Mesenchymal stem cell (in vitro differentiated cells and primary cell): ENCODE measurements at regions not wholly inside any gene's neighbourhood (a gene's known extent, or its start where the extent isn't known, plus 50 kb on each side); places are given as distances from the start of the nearest gene placed in this dataset.

Experiments
- DNase-seq: peaks from one replicate; pipeline ENCODE4 v3.0.0-alpha.2; 2013
- H2AFZ ChIP-seq: one replicate; pipeline ENCODE4 v1.6.1; 2013; ENCODE audit warnings: low read depth, mild to moderate bottlenecking, control low read depth, inconsistent platforms, low read length, moderate library complexity
- H2AK5ac ChIP-seq: 2 replicates; pipeline ENCODE4 v1.6.1; 2013; ENCODE audit warnings: low read length, moderate library complexity, mild to moderate bottlenecking, inconsistent platforms; ENCODE audit not compliant: severe bottlenecking
- H2BK120ac ChIP-seq: one replicate; pipeline ENCODE4 v1.6.1; 2013; ENCODE audit warnings: low read depth, mild to moderate bottlenecking, inconsistent platforms, low read length, moderate library complexity
- H2BK12ac ChIP-seq, 2 experiments: one replicate each; pipeline ENCODE4 v1.6.1; 2013; ENCODE audit warnings: inconsistent platforms in 2 of 2, low read length in 2 of 2, mild to moderate bottlenecking in 2 of 2, moderate library complexity in 2 of 2, control low read depth in 1 of 2
- H2BK15ac ChIP-seq: one replicate; pipeline ENCODE4 v1.6.1; 2013; ENCODE audit warnings: mild to moderate bottlenecking, low read depth, inconsistent platforms; ENCODE audit not compliant: poor library complexity, severe bottlenecking
- H2BK5ac ChIP-seq: 2 replicates; pipeline ENCODE4 v1.6.1; 2013; ENCODE audit warnings: low read depth, mild to moderate bottlenecking, low read length, control low read depth, inconsistent platforms; ENCODE audit not compliant: poor library complexity, severe bottlenecking
- H3K14ac ChIP-seq, 2 experiments: one replicate each; pipeline ENCODE4 v1.6.1; 2013; ENCODE audit warnings: inconsistent platforms in 2 of 2, low read length in 2 of 2, control low read depth in 1 of 2, mild to moderate bottlenecking in 1 of 2, moderate library complexity in 1 of 2
- H3K18ac ChIP-seq, 2 experiments: one replicate each; pipeline ENCODE4 v1.6.1; 2013; ENCODE audit warnings: inconsistent platforms in 2 of 2, low read length in 2 of 2, control low read depth in 1 of 2, low read depth in 1 of 2, mild to moderate bottlenecking in 1 of 2
- H3K23ac ChIP-seq, 2 experiments: one replicate each; pipeline ENCODE4 v1.6.1; 2013; ENCODE audit warnings: inconsistent platforms in 2 of 2, low read length in 2 of 2, mild to moderate bottlenecking in 2 of 2, moderate library complexity in 2 of 2, control low read depth in 1 of 2
- H3K27ac ChIP-seq: 2 replicates; pipeline ENCODE4 v1.5.1; 2013; ENCODE audit warnings: mild to moderate bottlenecking, moderate library complexity, low read length, control low read depth, inconsistent platforms; ENCODE audit not compliant: poor library complexity, severe bottlenecking
- H3K27me3 ChIP-seq, 2 experiments: 2 replicates each; pipeline versions ENCODE4 v1.6.1 to v1.7.0; 2013; ENCODE audit warnings: low read length in 2 of 2, mild to moderate bottlenecking in 2 of 2, moderate library complexity in 2 of 2, control low read depth in 1 of 2, inconsistent platforms in 1 of 2; ENCODE audit not compliant: control insufficient read depth in 1 of 2, insufficient read depth in 1 of 2
- H3K36me3 ChIP-seq, 2 experiments: 2 replicates each; pipeline versions ENCODE4 v1.6.1 to v1.7.0; 2013; ENCODE audit warnings: low read length in 2 of 2, control low read depth in 1 of 2, inconsistent platforms in 1 of 2, low read depth in 1 of 2, mild to moderate bottlenecking in 1 of 2; ENCODE audit not compliant: insufficient read depth in 2 of 2, control insufficient read depth in 1 of 2
- H3K4ac ChIP-seq, 2 experiments: one replicate each; pipeline ENCODE4 v1.6.1; 2013; ENCODE audit warnings: inconsistent platforms in 2 of 2, low read length in 2 of 2, mild to moderate bottlenecking in 2 of 2, moderate library complexity in 2 of 2, control low read depth in 1 of 2, low read depth in 1 of 2
- H3K4me1 ChIP-seq: 2 replicates; pipeline ENCODE4 v1.6.1; 2013; ENCODE audit warnings: low read depth, low read length, control low read depth; ENCODE audit not compliant: control insufficient read depth, insufficient read depth
- H3K4me2 ChIP-seq: 2 replicates; pipeline ENCODE4 v1.6.1; 2013; ENCODE audit warnings: low read length, mild to moderate bottlenecking, inconsistent platforms; ENCODE audit not compliant: poor library complexity, severe bottlenecking
- H3K4me3 ChIP-seq, 2 experiments: 2 replicates each; pipeline versions ENCODE4 v1.5.1 to v1.7.0; 2013; ENCODE audit warnings: low read length in 2 of 2, mild to moderate bottlenecking in 2 of 2, control low read depth in 1 of 2, low read depth in 1 of 2; ENCODE audit not compliant: insufficient read depth in 1 of 2
- H3K79me1 ChIP-seq: replicated peaks from 2 replicates; pipeline ENCODE4 v1.6.1; 2013; ENCODE audit warnings: mild to moderate bottlenecking, control low read depth, low read length, inconsistent platforms; ENCODE audit not compliant: poor library complexity, severe bottlenecking
- H3K9ac ChIP-seq: 2 replicates; pipeline ENCODE4 v1.7.0; 2013; ENCODE audit warnings: mild to moderate bottlenecking, low read length, moderate library complexity
- H3K9me3 ChIP-seq: 2 replicates; pipeline ENCODE4 v1.7.0; 2013; ENCODE audit warnings: mild to moderate bottlenecking, low read length; ENCODE audit not compliant: control insufficient read depth
- H4K8ac ChIP-seq: one replicate; pipeline ENCODE4 v1.6.1; 2013; ENCODE audit warnings: inconsistent platforms, mild to moderate bottlenecking, low read length, moderate library complexity
- H4K91ac ChIP-seq: one replicate; pipeline ENCODE4 v1.6.1; 2013; ENCODE audit warnings: mild to moderate bottlenecking, low read length, inconsistent platforms
- WGBS: methylation state at CpG from one replicate; pipeline ENCODE4 v1.1.7; 2013; ENCODE audit warnings: mixed read lengths; 5-methylcytosine and 5-hydroxymethylcytosine counted together

GRCh38 chr10:124223711-124224085, 130.3 kb upstream of the CHST15 start:
- no peak overlapping the region for H4K91ac ChIP-seq
- H3K4me3 ChIP-seq = no peak overlapping the region
- H3K4me2 ChIP-seq = no peak overlapping the region
- H2BK5ac ChIP-seq = no peak overlapping the region
- H3K4me1 ChIP-seq = peaks cover 33% of the 10 kb centered on the region
- no peak overlapping the region for H3K23ac ChIP-seq
- no peak overlapping the region for H2BK120ac ChIP-seq
- H4K8ac ChIP-seq = no peak overlapping the region
- no peak overlapping the region for H2BK12ac ChIP-seq
- no peak overlapping the region for H2BK15ac ChIP-seq
- no peaks in the 10 kb centered on the region for H3K9me3 ChIP-seq
- H2AFZ ChIP-seq = no peak overlapping the region
- no peak overlapping the region for H3K4ac ChIP-seq
- H3K18ac ChIP-seq = no peak overlapping the region
- WGBS = 90% methylated on average over 6 of the region's 6 CpGs
- H3K27me3 ChIP-seq = peaks cover 0 to 37% of the 10 kb centered on the region in 2 experiments
- no peaks in the 10 kb centered on the region for H3K36me3 ChIP-seq
- peak overlapping the region in 1 of 2 experiments; percentile 5 for H3K14ac ChIP-seq
- peak overlapping the region; percentile 17 for H2AK5ac ChIP-seq
- DNase-seq = no peak
- H3K9ac ChIP-seq = no peak overlapping the region
- H3K79me1 ChIP-seq = no peaks in the 10 kb centered on the region
- H3K27ac ChIP-seq = no peak overlapping the region

DNA sequence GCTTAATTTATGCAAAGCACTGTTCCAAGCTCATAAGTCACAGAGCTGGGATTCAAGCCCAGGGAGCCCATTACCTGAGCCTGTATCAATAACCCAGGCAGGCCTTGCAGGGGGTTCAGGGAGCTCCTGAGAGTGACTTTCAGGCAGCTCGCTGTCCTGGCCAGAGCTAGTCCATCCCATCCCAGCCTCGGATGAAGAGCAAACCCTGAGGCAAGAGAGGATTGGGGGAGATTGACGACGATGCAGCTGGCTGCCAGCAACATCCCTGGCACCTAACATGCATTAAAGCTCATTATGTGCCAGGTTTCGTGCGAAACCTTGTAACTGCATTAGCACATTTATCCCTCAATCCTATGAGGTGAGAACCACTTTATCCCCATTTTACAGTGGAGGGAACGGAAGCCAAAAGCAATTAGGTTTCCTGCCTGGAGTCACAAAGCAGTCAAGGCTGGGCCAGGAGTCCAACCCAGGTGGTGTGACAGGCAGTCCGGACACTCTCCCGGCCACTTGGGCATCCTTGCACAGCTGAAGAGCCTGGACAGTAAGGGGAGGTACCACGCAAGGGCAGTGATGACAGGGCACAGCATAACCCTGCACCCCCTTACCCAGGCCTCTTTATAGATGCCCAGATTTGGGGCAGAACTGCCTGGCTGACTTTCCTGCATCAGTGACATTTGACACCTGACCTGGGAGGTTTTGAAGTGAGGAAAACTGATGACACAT, 129.8 kb upstream of the CHST15 start:
- no peak overlapping the region for H4K91ac ChIP-seq
- no peak overlapping the region for H3K9ac ChIP-seq
- H3K4ac ChIP-seq = no peak overlapping the region
- H4K8ac ChIP-seq = no peak overlapping the region
- H3K14ac ChIP-seq = no peak overlapping the region
- no peak overlapping the region for H2AK5ac ChIP-seq
- peaks cover 35% of the 10 kb centered on the region for H3K4me1 ChIP-seq
- no peak overlapping the region for H3K18ac ChIP-seq
- H3K9me3 ChIP-seq = no peaks in the 10 kb centered on the region
- peak overlapping the region; percentile 89 for H3K27ac ChIP-seq
- H3K79me1 ChIP-seq = no peaks in the 10 kb centered on the region
- no peak overlapping the region for H2BK12ac ChIP-seq
- no peak overlapping the region for H2AFZ ChIP-seq
- WGBS = 83% methylated on average over 10 of the region's 10 CpGs
- H2BK120ac ChIP-seq = no peak overlapping the region
- no peak overlapping the region for H3K4me2 ChIP-seq
- peaks cover 0 to 42% of the 10 kb centered on the region in 2 experiments for H3K27me3 ChIP-seq
- no peak overlapping the region for H3K4me3 ChIP-seq
- no peak overlapping the region for H3K23ac ChIP-seq
- no peak overlapping the region for H2BK15ac ChIP-seq
- DNase-seq = no peak
- H3K36me3 ChIP-seq = no peaks in the 10 kb centered on the region
- no peak overlapping the region for H2BK5ac ChIP-seq

GRCh38 chr10:124222318-124222987, 129.1 kb upstream of the CHST15 start:
- no peak overlapping the region for H4K91ac ChIP-seq
- H2BK120ac ChIP-seq = no peak overlapping the region
- no peak for DNase-seq
- H3K23ac ChIP-seq = no peak overlapping the region
- no peak overlapping the region for H2BK15ac ChIP-seq
- H2BK5ac ChIP-seq = peak overlapping the region; percentile 36
- H3K18ac ChIP-seq = peak overlapping the region in 1 of 2 experiments; percentile 64
- H3K27me3 ChIP-seq = peaks cover 0 to 49% of the 10 kb centered on the region in 2 experiments
- no peak overlapping the region for H2BK12ac ChIP-seq
- H3K9ac ChIP-seq = no peak overlapping the region
- no peak overlapping the region for H3K4ac ChIP-seq
- H2AFZ ChIP-seq = no peak overlapping the region
- H3K4me3 ChIP-seq = no peak overlapping the region
- peak overlapping the region; percentile 89 for H3K27ac ChIP-seq
- H3K4me2 ChIP-seq = peak overlapping the region; percentile 20
- H3K79me1 ChIP-seq = no peaks in the 10 kb centered on the region
- no peaks in the 10 kb centered on the region for H3K36me3 ChIP-seq
- WGBS = 87% methylated on average over 15 of the region's 15 CpGs
- no peak overlapping the region for H4K8ac ChIP-seq
- H2AK5ac ChIP-seq = peak overlapping the region; percentile 23
- H3K9me3 ChIP-seq = no peaks in the 10 kb centered on the region
- H3K4me1 ChIP-seq = peaks cover 35% of the 10 kb centered on the region
- no peak overlapping the region for H3K14ac ChIP-seq
